ENCODE measurements at regions not wholly inside any gene's neighbourhood (a gene's known extent, or its start where the extent isn't known, plus 50 kb on each side); places are given as distances from the start of the nearest gene placed in this dataset.
"Not testable (repeated sequence)": the region's sequence is repeated elsewhere in the genome, so short reads cannot be mapped to it uniquely, and the experiment has no call there.

DNA sequence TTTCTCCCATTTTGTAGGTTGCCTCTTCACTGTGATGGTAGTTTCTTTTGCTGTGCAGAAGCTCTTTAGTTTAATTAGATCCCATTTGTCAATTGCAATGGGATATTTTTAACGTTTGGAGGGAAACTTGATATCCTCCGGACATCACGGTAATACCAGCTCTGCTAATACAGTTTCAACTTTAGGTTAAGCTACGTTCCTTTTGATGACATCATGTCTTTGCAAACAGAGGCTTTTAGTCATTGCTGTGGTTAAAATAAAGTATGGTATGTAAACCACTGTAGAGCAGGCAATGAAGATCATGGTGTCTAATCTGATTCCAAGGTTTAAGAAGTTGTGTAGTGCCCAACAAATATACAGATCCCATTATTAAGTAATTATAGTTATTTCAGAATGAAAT lies 168.0 kb upstream of the CHD6 start:
- DNase-seq (ENCODE audit: low read depth in 2 of 2): peak; percentile 1 to 7

DNA sequence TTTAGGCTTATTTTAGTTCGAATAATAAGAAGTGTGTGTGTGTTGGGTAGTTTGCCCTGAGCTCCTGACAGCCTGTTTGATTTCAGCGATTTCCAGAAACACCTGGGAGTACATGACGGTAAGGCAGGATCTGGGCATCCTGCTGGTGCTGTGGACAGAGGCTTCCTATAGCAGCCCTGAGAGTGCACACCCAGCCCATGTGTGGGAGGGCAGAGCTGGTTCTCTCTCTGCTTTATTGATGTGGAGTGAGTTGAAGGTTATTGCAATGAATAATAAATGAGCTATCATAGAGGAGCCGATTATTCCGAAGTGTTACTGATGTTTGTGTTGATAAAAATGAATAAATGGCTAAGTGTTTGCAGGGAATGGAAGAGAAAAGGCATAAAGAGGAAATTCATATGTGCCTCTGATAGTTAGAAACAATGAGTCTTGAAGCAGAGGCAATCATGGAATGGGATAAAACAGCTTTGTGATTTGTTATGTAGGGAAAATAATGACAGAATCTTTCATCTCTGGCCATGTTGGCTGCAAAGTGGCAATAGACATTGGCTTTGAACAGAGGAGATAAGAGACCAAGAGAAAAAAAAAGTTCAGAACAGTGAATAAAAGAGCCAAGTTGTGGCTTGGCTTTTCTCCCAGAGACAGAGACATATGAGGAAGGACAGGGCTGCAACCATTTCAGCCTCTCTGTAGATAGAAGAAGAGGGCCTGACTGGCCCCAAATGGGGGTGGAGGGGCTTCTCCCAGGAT lies 166.2 kb upstream of the CHD6 start:
- no peak for DNase-seq (ENCODE audit: low read depth in 2 of 2)

DNA sequence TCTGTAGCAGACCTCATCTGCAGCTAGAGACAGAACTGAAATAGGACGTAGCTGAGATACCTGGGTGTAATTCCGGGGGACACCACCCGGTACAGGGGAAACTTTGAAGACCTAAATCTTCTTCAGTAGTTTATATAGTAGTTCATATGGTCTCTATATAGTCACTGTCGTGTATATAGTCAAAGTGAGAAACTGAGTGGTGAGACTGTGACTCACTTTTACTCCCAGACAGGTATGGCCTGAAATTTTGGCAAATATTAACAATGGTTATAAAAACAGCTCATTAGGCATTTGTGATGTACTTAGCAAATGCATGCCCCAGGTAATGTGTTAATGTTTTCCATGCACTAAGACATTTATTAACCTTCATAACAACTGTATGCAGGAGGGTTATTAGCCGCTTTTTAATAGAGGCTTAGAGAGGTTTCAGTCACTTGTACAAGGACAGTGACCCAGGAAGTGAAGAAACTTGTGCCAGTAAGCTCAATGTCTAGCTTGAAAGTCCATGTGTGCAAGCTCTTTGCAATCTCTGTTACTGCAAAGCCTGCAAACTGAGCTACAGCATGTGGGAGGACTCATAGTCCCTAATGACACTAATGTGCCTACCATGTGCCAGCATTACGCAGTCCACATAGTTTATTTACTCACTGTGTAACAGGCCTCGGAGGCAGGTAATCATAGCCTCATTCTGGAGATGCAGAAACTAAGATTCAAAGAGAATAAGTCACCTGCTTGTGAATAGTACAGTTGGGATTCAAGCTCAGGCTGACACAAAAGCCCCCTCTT lies 165.4 kb upstream of the CHD6 start:
- DNase-seq (ENCODE audit: low read depth in 2 of 2): no peak

DNA sequence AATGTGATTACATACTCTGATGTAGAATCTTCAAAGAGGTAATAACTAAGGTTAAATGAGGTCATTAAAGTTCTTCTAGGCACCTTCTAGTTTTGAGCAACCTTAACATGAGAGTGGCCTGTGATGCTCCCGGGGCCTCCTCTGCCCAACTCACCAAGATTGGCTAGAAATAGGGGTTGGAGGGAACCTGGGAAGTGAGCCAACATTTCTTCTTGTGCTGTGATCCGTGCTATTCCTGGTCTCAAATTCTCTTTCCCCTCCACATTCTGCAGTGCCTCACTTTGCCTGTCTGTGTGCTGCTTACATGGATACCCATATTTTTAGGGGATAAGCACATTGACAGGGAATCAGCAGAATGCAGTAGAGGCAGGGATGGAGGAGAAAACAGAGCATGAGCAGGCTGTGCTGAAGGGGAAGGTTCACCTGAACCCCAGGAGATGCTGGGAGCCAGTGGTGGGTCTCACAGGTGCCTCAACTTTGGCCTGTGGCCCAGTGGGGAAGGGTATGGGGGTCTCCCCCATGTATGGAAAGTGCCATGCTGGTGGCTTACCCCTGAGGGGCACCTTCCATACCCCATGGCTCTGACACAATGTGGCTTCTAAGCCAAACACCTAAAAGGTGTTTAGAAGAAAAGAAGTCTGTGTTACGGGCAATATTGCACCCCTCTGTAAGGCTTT lies 164.7 kb upstream of the CHD6 start:
- DNase-seq (ENCODE audit: low read depth in 2 of 2): no peak

DNA sequence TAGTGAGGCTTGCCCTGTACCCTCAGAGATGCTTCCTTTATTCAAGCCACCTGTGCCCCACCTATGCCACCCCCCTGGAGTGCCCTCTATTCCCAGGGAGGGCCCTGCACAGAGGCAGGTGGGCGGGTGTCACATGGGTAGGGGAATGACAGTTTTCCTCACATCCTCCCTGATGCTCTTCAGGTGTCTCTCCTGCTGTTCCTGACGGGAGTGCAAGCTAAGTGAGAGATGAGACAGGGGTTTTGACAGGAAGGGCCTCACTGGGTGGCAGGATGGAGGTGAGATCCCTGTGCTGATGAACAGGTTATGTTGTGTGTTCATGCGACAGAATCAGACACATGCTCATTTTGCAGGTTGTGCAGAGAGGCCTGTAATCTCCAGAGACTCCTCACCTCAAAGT lies 164.1 kb upstream of the CHD6 start:
- no peak for DNase-seq (ENCODE audit: low read depth in 2 of 2)

DNA sequence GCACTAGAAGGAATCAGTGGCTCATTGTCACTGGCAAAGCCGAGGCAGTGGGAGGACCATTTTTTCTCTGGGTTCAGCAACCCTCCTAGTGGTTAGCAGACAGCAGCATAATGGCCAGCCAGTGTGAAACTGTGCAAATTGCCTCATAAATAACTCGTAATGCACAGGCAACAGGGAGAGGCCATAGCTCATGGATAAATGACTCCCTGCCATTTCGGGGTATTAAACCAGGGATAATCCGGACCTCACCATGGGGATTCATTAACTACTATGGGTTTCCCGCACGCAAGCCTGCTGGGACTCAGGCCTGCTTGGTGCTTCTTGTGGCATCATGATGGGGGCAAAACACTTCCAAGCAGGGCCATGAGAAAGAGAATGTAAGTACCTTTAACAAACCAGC lies 158.2 kb upstream of the CHD6 start:
- DNase-seq (ENCODE audit: low read depth in 2 of 2): no peak

DNA sequence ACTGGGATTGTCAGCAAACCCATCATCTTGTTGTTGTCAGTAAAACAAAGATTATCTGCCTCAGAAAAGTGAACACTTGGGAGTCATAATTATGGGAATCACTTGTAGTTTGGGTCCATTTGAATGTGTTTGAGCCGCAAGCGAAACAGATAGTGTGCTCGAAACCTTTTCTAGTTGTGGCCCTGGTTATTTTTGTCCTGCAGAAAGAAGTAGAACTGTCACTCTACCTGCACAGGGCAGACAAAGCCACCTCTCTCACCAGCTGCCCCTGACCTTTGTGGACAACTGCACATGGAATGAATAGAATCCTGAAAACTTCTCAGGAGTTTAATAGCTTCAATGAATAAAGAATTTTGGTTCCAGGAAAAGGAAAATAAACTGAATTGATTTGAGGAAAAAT lies 156.1 kb upstream of the CHD6 start:
- no peak for DNase-seq (ENCODE audit: low read depth in 2 of 2)

DNA sequence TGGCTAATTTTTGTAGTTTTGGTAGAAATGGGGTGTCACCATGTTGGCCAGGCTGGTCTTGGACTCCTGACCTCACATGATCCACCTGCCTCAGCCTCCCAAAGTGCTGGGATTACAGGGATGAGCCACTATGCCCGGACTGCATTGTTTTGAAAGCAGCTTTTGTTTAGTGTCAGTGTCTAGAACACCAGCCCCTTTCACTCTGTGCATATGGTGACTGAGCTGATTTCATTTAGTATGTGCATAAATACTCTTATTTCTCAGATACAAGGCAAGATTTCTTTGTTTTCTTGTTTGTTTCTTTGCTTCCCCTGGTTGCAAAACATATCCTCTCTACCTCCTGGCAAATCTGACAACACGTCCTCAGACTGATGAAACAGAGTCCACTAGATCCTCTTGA lies 152.8 kb upstream of the CHD6 start:
- no peak for DNase-seq (ENCODE audit: low read depth in 2 of 2)

DNA sequence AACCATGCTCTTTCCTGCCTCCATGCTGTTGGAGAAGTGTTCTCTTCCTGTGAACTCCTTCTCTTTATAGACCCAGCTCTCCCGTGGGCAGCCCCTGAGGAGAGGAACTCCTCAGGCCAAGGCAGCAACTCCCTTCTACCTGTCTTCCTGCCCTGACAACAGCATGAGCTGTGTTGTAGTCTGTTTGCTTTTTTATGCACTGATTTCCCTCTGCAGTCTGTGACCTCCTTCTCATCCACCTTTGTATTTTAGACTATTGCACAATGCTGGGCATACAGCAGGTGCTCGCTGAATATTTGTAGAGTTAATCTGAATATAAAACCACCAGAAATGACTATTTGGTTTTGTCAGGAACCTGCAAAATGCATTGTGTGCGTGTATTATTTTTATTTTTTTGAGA lies 152.2 kb upstream of the CHD6 start:
- DNase-seq (ENCODE audit: low read depth in 2 of 2): no peak

DNA sequence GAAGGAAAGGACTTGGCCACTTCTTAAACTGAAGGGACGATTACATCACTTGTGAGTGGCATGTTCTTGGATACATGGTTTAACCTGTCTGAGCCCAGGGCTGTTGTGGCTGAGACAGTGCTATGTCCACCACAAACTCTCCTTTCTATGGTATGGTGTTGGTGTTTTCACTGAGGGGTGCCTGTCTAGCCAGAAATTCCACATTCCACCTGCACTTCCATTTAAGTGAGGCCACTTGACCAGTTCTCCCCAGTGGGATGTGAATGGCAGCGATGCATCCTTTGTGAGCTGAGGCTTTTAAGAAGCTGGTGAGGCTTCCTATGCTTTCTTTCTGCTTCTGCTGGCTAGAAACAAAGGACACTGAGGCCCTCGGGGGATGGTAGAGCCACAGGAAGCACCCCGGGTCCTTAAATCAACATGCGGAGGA lies 151.4 kb upstream of the CHD6 start:
- DNase-seq (ENCODE audit: low read depth in 2 of 2): no peak

DNA sequence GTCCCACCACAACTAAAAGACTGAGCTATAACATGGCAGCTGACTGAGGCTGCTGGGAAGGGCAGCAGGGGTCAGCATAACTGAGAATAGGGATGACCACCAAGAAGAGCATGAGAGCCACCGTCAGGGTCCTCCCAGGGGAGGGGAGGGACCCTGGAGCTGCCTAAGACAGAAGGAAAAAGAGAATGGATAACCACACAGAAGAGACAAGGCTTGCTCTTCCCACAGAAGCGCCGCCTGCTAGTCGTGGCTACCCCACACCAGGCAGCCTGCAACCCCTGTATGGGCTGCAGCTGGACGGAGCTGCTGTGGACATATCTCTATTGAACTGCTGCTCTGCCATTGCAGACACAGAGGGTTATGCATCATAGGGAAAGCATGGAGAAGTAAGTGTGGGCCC lies 132.0 kb upstream of the CHD6 start:
- no peak for DNase-seq (ENCODE audit: low read depth in 2 of 2)

DNA sequence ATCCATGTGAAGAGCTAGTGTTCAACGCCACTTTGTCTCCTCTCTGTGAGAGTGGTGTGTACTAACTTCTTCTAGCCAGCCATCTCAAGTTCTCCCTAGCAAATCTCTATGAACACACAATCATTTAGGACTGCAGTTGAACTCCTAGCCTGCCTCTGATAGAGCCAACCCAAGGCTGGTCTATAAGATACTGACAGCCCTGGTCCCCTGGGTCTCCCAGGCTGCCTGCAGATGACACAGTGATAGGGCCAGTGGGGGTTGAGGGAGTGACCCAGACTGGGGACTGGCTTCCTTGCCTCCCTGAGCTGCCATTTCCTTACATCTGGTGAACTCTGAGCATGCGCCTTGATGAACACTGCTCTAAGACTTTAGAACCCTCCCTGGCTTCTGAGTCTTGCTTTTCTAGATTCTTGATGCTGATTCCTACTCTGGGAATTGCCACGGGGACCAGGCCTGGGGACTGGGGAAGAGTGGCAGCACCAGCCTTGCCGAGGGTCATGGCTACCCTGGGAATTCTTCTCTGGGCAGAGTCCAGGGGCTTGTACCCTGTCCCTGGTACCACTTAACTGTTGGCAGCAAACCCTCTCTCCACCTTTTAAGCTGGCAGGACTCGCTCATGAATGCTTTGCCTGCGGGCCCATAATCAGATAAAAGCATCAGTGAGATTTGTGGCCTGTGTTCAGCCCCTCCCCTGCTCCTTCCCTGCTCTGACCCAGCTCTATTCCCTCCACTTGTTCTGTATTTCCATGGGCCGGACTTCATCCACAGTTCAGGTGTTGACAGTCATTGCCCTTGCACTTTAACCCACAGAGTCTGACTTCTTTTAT lies 130.8 kb upstream of the CHD6 start:
- DNase-seq (ENCODE audit: low read depth in 2 of 2): no peak

DNA sequence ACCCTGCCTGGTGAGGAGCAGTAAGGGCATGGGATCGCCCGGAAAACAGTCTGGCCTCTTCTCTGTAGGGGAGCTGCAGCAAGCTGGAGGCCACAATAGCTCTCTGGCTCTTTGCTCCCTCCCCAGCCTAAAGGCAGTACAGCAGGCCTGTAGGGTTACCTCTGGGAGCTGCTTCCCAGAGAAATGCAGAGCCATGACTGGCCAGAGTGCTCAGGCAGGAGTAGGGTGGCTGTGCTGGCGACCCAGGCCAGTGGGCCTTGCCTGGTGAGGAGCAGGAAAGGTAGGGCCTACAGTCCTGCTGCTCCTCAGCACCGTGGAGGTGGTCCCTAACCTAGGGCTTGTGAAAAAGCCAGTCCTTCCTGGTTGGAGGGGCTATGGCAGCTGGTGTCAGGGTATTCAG lies 129.9 kb upstream of the CHD6 start:
- DNase-seq (ENCODE audit: low read depth in 2 of 2): no peak

DNA sequence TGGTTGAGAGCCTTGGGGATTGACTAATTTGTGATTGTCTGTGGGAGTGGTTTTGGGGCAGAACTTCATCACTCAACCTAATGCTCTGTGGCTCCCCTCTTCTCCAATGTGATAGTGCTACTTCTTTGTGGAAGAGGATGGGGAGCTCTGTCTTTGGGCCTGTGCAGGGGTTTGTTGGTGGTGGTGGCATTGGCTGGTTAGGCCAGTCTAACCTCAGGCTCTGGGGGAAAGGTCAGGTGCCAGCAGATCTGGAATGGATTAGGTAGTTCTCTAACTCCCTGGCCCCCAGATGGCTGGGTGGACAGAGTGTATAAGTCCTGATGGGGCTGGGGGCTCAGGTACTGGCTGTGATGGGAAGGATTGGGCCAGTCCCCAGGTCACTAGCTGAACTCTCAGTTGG lies 129.0 kb upstream of the CHD6 start:
- no peak for DNase-seq (ENCODE audit: low read depth in 2 of 2)

DNA sequence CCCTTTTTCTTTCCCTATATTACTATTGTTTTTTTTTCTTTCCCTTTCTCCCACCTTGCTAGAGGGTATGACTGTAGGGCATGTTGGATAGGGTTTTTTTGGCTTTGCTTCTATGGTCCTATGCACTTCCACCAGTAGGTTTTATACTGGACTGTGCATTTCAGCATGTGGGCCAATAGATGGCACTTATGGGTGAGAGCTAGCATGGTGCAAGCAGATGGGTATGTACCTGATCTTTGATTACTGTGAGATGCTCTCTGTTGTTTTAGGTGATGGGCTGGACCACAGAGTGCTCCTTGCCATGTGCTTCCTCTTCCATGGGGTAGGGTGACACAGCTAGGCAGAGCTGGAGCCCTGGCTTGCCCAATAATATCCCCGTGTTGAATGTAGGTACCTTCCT lies 128.5 kb upstream of the CHD6 start:
- DNase-seq (ENCODE audit: low read depth in 2 of 2): no peak

DNA sequence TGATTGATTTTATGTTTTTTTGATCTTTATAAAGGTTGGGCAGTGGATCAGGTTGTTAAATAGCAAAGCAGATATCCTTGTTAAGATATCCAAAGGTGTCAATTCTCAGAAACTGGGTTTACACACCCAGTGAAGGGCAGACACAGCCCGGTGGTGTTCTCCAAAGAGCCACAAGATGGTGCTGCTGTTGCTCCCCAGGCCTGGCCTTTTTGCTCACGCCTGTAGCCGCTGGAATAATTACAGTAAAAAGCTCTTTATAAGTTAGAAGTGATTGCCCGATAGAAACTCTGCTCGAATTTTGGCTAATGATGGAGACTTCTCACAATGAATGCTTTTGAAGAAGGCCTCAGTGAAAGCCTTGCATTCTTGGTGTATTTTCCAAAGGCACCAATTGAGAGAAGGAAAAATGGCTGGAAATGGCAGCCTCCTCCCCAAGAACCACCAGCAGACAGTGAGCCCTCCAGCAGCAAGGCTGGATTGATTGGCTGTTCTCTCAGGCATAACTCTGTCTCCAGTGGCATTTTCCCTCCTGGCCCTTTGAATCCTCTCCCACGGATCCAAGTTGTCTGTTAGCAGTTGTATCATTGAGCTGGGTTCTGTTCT lies 120.5 kb upstream of the CHD6 start:
- peak in 1 of 2 experiments; percentile 4 for DNase-seq (ENCODE audit: low read depth in 2 of 2)

DNA sequence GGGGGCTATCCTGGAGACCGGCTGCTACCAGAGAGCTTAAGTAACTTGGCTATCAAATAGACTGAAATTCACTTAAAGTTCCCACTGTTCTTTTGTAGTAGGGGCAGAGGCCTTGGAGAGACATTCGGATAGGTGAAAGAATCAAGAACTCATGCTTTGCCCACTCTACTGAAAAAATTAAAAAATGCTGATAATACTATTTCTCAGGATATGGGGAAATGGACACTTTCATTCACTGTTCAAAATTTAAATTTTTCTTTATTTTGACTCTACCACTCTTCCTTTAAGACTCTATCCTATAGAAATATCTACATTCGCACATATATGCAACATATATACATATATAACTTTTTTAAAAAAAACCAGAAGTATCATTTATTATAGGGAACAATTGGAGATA lies 117.8 kb upstream of the CHD6 start:
- DNase-seq (ENCODE audit: low read depth in 2 of 2): no peak

DNA sequence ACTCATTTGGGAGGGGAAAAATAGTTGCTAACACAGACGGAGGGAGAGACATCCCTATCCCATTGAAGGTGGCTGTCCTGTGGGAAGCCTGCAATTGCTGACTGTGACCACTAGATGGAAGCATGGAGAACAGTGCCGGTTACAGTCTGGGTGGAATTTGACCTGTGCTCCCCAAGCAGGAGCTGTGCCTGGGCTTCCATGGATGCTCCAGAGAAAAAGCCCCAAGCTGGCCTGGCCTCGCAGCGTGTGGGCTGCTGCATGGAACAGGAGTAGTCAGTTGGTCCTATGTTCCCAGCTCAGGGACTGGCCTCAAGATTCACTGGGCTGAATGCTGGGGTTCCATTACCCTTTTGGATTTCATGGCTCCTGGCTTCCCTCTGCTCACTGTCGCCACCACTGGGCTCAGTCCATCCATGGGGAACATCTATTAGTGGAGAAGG lies 116.3 kb upstream of the CHD6 start:
- DNase-seq (ENCODE audit: low read depth in 2 of 2): no peak

DNA sequence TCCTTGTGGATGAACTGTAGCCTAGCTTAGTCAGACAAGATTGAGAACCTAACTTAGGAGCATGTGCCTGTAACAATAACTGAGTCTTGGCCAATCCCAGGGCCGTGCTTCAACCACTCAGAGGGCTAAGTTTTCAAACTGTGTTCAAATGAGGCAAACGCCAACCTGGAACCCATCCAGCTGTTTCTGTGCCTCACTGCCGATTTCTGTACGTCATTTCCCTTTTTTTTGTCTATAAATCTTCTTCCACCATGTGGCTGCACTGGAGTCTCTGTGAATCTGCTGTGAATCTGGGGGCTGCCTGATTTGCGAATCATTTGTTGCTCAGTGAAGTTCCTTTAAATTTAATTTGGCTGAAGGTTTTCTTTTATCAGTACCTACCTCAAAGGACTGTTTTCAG lies 115.0 kb upstream of the CHD6 start:
- DNase-seq (ENCODE audit: low read depth in 2 of 2): no peak

DNA sequence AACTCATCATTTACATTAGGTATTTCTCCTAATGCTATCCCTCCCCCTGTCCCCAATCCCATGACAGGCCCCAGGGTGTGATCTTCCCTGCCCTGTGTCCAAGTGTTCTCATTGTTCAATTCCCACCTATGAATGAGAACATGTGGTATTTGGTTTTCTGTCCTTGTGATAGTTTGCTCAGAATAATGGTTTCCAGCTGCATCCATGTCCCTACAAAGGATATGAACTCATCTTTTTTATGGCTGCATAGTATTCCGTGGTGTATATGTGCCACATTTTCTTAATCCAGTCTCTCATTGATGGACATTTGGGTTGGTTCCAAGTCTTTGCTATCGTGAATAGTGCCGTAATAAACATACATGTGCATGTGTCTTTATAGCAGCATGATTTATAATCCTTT lies 113.0 kb upstream of the CHD6 start:
- not testable (repeated sequence) for DNase-seq (ENCODE audit: low read depth in 2 of 2)

DNA sequence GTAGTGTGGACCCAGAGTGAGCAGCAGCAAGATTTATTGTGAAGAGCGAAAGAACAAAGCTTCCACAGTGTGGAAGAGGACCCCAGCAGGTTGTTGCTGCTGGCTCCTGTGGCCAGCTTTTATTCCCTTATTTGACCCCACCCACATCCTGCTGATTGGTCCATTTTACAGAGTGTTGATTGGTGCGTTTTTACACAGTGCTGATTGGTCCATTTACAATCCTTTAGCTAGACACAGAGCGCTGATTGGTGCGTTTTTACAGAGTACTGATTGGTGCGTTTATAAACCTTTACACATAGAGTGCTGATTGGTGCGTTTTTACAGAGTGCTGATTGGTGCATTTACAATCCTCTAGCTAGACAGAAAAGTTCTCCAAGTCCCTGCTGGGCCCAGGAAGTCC lies 109.5 kb upstream of the CHD6 start:
- DNase-seq (ENCODE audit: low read depth in 2 of 2): not testable (repeated sequence)

DNA sequence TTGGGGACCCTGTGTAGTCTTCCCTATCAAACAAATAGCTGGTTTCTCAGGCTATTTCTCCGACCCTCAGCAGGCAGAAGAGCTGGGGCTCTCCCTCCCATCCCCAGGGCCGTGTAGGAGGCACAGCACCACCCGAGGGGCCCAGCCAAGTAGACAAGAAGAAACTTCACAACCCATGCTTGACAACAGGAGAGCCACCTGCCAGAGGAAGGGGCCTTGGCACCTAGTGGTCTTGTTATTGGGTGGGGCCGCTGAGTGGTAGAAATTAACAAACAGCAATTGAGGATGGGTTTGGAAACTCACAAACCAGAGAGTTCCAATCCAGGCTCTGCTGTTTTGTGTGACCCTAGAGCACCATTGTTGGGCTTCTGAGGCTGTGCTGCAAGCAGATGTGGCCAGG lies 108.5 kb upstream of the CHD6 start:
- no peak for DNase-seq (ENCODE audit: low read depth in 2 of 2)
